Gastroesophageal sphincter (tissue), 4 donors: ENCODE measurements at regions not wholly inside any gene's neighbourhood (a gene's known extent, or its start where the extent isn't known, plus 50 kb on each side); places are given as distances from the start of the nearest gene placed in this dataset.

ENCODE experiments used
- ATAC-seq: fragments of 150-250 bp; one replicate; pipeline ENCODE4 v1.9.1; 2016; ENCODE audit warnings: mild to moderate bottlenecking, moderate library complexity
- H3K27ac ChIP-seq, 4 donors: fragments of 200-600 bp; sonication (generic) in 3 of 4; 1 replicate in 3 of 4; 2 replicates in 1 of 4; pipeline ENCODE4 v1.5.1; 2016 to 2019
- H3K27me3 ChIP-seq: fragments of 200-600 bp; sonication (generic); one replicate; pipeline ENCODE4 v1.5.1; 2019
- H3K36me3 ChIP-seq, 2 donors: fragments of 200-600 bp; sonication (generic); one replicate each; pipeline ENCODE4 v1.5.1; 2019; ENCODE audit warnings: control low read depth in 1 of 2
- H3K4me1 ChIP-seq, 3 donors: fragments of 200-600 bp; sonication (generic); 1 replicate in 2 of 3; 2 replicates in 1 of 3; pipeline ENCODE4 v1.5.1; 2016 to 2019; ENCODE audit warnings: control low read depth in 2 of 3
- H3K4me3 ChIP-seq, 2 donors: fragments of 200-600 bp; sonication (generic); one replicate each; pipeline ENCODE4 v1.5.1; 2019; ENCODE audit warnings: mild to moderate bottlenecking in 1 of 2, moderate library complexity in 1 of 2
- H3K9me3 ChIP-seq, 3 donors: fragments of 200-600 bp; sonication (generic); one replicate each; pipeline ENCODE4 v1.5.1; 2017 to 2019; ENCODE audit warnings: control low read depth in 2 of 3
- CTCF ChIP-seq, 4 experiments: fragments of 200-600 bp in 2 of 4; fragments of 450-650 bp in 2 of 4; sonication (generic) in 1 of 4; IDR thresholded peaks; one replicate each; pipeline ENCODE4 v1.5.1; 2017 to 2019; ENCODE audit warnings: antibody characterized with exemption in 4 of 4, mild to moderate bottlenecking in 2 of 4, moderate library complexity in 2 of 4
- EP300 ChIP-seq: sonication (generic); formaldehyde crosslinking; IDR thresholded peaks from one replicate; pipeline ENCODE4 v1.6.1; 2017; ENCODE audit warnings: antibody characterized with exemption, mild to moderate bottlenecking
- POLR2A ChIP-seq, 2 donors: fragments of 450-650 bp; IDR thresholded peaks; one replicate each; pipeline ENCODE4 v1.6.1; 2017; ENCODE audit warnings: antibody characterized with exemption in 2 of 2, mild to moderate bottlenecking in 2 of 2, moderate library complexity in 1 of 2
- POLR2AphosphoS5 ChIP-seq: sonication (generic); formaldehyde crosslinking; IDR thresholded peaks from one replicate; pipeline ENCODE4 v1.6.1; 2017; ENCODE audit warnings: antibody characterized with exemption
- WGBS, 2 donors: methylation state at CpG; one replicate each; pipeline ENCODE4 v1.1.5; 2018; ENCODE audit warnings: low coverage in 1 of 2; 5-methylcytosine and 5-hydroxymethylcytosine counted together

GRCh38 chr7:142375710-142376313 lies 118.0 kb upstream of the PRSS58 start:
- Histone ChIP-seq H3K4me1 (no peaks in the 10 kb centered on the region), H3K36me3 (no peaks in the 10 kb centered on the region), H3K9me3 (no peaks in the 10 kb centered on the region), H3K27ac (no peak overlapping the region), H3K27me3 (no peaks in the 10 kb centered on the region), H3K4me3 (no peak overlapping the region)
- TF ChIP-seq EP300 (no peak), POLR2AphosphoS5 (no peak), CTCF (IDR thresholded peaks at IDR 0.05) (no peak), POLR2A (IDR thresholded peaks at IDR 0.05) (no peak)
- WGBS, 2 donors: 32 to 83% methylated on average over 2 to 3 of the region's 4 CpGs
- ATAC-seq: peak; percentile 28

- Histone ChIP-seq H3K36me3 (no peaks in the 10 kb centered on the region), H3K9me3 (peaks cover 0 to 18% (median 0%) of the 10 kb centered on the region in 3 donors), H3K4me1 (no peaks in the 10 kb centered on the region), H3K27me3 (no peaks in the 10 kb centered on the region), H3K27ac (no peak overlapping the region), H3K4me3 (no peak overlapping the region)
- TF ChIP-seq POLR2AphosphoS5 (no peak), CTCF (IDR thresholded peaks at IDR 0.05) (no peak), POLR2A (IDR thresholded peaks at IDR 0.05) (no peak), EP300 (no peak)
- 56% methylated on average over 3 of the region's 3 CpGs; no CpG with 5 or more reads in 1 of the 2 donors for WGBS, 2 donors
- peak; percentile 58 for ATAC-seq
Observed at GRCh38 chr7:142372727-142373126, 114.9 kb upstream of the PRSS58 start.

- Histone ChIP-seq H3K9me3 (peaks cover 0 to 26% (median 0%) of the 10 kb centered on the region in 3 donors), H3K27me3 (no peaks in the 10 kb centered on the region), H3K4me3 (no peak overlapping the region), H3K27ac (no peak overlapping the region), H3K36me3 (no peaks in the 10 kb centered on the region), H3K4me1 (no peaks in the 10 kb centered on the region)
- no peak for TF ChIP-seq CTCF (IDR thresholded peaks at IDR 0.05)
- no peak for TF ChIP-seq POLR2A (IDR thresholded peaks at IDR 0.05)
- no peak for TF ChIP-seq POLR2AphosphoS5
- no peak for TF ChIP-seq EP300
- no peak for ATAC-seq
- WGBS, 2 donors: 75 to 88% methylated on average over 2 to 3 of the region's 4 CpGs
Observed at GRCh38 chr7:142371586-142372377, 113.9 kb upstream of the PRSS58 start.

- WGBS, 2 donors: 80 to 83% methylated on average over 1 of the region's 2 CpGs
Observed at GRCh38 chr7:142365410-142365842, 107.6 kb upstream of the PRSS58 start.

More at GRCh38 chr7:142365410-142365842, 107.6 kb upstream of the PRSS58 start:
- no peak for ATAC-seq
- Histone ChIP-seq H3K4me1 (no peaks in the 10 kb centered on the region), H3K36me3 (no peaks in the 10 kb centered on the region), H3K4me3 (no peak overlapping the region), H3K27ac (no peak overlapping the region), H3K27me3 (no peaks in the 10 kb centered on the region), H3K9me3 (peaks cover 0 to 30% (median 0%) of the 10 kb centered on the region in 3 donors)
- TF ChIP-seq POLR2AphosphoS5 (no peak), CTCF (IDR thresholded peaks at IDR 0.05) (no peak), EP300 (no peak), POLR2A (IDR thresholded peaks at IDR 0.05) (no peak)
